Neural crest cell (in vitro differentiated cells): ENCODE measurements at regions not wholly inside any gene's neighbourhood (a gene's known extent, or its start where the extent isn't known, plus 50 kb on each side); places are given as distances from the start of the nearest gene placed in this dataset.
A peak's percentile ranks its signal among the peaks of the same experiment; 100 is the strongest.

ENCODE experiments used
- DNase-seq: peaks from one replicate; pipeline ENCODE4 v3.0.0; 2021; ENCODE audit warnings: low read depth, mixed read lengths, low spot score
- H3K27ac Mint-ChIP-seq: one replicate; pipeline ENCODE4 v1.8.0; 2021; ENCODE audit warnings: mild to moderate bottlenecking, mixed read lengths; ENCODE audit not compliant: unreplicated experiment
- H3K27me3 Mint-ChIP-seq: 2 replicates; pipeline ENCODE4 v1.8.0; 2021; ENCODE audit warnings: low read depth, mild to moderate bottlenecking, mixed read lengths
- H3K36me3 Mint-ChIP-seq: 2 replicates; pipeline ENCODE4 v1.8.0; 2021; ENCODE audit warnings: low read depth, mild to moderate bottlenecking, mixed read lengths
- H3K4me1 Mint-ChIP-seq: 2 replicates; pipeline ENCODE4 v1.8.0; 2021; ENCODE audit warnings: mixed read lengths
- H3K4me3 Mint-ChIP-seq: one replicate; pipeline ENCODE4 v1.8.0; 2021; ENCODE audit warnings: mild to moderate bottlenecking, mixed read lengths
- H3K9me3 Mint-ChIP-seq: 2 replicates; pipeline ENCODE4 v1.8.0; 2021; ENCODE audit warnings: mixed read lengths
- TF ChIP-seq, protein P1 (sequence below): fragments of 200-600 bp; sonication (generic); conservative IDR thresholded peaks from 2 replicates; pipeline ENCODE4 v1.5.0; 2021; ENCODE audit warnings: antibody characterized with exemption, mild to moderate bottlenecking

DNA sequence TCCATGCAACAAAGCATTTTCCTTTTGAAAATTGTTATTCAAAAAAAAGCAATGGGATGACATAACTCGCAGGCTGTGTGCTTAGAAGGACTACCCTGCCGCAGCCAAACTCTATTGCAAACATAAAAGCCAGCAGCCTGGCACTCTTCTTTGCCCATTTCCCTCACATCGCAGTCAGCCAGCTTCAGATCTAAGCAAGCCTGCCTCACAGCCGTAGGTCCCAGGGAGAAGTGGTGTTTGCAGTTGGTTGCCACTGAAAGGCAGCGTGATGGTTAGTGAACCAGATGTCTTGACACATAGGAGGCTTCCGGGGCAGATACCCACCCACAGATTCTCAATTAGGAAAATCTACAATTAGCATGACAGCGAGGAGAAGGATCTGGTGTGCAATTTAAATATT is 655.2 kb downstream of the RNF144A start:
- peak overlapping the region; percentile 29 for H3K4me3 Mint-ChIP-seq
- H3K27me3 Mint-ChIP-seq = no peaks in the 10 kb centered on the region
- H3K36me3 Mint-ChIP-seq = peaks cover 8% of the 10 kb centered on the region
- peak overlapping the region; percentile 94 for H3K27ac Mint-ChIP-seq
- peaks cover 52% of the 10 kb centered on the region for H3K4me1 Mint-ChIP-seq
- peaks cover 6% of the 10 kb centered on the region for H3K9me3 Mint-ChIP-seq
- DNase-seq = no peak
- TF ChIP-seq, protein P1, sequence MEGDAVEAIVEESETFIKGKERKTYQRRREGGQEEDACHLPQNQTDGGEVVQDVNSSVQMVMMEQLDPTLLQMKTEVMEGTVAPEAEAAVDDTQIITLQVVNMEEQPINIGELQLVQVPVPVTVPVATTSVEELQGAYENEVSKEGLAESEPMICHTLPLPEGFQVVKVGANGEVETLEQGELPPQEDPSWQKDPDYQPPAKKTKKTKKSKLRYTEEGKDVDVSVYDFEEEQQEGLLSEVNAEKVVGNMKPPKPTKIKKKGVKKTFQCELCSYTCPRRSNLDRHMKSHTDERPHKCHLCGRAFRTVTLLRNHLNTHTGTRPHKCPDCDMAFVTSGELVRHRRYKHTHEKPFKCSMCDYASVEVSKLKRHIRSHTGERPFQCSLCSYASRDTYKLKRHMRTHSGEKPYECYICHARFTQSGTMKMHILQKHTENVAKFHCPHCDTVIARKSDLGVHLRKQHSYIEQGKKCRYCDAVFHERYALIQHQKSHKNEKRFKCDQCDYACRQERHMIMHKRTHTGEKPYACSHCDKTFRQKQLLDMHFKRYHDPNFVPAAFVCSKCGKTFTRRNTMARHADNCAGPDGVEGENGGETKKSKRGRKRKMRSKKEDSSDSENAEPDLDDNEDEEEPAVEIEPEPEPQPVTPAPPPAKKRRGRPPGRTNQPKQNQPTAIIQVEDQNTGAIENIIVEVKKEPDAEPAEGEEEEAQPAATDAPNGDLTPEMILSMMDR = no peak

DNA sequence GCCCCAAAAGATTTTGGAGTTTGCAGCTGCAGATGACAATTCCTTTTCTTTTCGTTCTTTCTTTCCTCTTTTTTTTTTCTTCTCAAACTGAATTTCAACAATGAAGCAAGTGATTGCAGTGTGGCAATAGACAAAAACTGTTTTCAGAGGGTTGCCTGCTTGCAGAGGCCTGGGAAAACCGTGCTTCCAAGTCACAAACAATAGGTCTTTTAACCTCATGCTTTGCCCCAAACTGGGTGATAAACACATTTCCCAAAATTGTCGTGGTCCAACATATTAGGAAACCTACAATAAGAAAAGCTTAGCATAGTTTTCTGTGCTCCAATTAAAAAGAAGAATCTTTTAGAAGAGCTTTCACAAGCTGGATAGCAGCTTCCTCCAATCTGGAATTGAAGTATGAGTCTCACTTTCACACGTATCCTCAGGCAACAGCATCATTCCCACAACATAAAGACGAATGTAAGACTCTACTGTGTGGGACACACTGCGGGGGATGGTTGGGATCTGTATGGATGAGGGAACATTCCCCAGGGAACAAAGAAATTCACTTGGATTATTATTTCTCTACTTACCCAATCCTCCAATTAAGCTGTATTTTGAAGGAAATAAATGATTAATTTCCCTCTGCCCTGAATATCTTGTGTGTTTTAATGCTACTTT is 656.1 kb downstream of the RNF144A start:
- Mint-ChIP-seq H3K36me3 (peaks cover 16% of the 10 kb centered on the region), H3K4me3 (peak overlapping the region; percentile 29), H3K27me3 (no peaks in the 10 kb centered on the region), H3K9me3 (peaks cover 14% of the 10 kb centered on the region), H3K27ac (peak overlapping the region; percentile 94), H3K4me1 (peaks cover 52% of the 10 kb centered on the region)
- TF ChIP-seq, protein P1 = no peak
- no peak for DNase-seq

DNA sequence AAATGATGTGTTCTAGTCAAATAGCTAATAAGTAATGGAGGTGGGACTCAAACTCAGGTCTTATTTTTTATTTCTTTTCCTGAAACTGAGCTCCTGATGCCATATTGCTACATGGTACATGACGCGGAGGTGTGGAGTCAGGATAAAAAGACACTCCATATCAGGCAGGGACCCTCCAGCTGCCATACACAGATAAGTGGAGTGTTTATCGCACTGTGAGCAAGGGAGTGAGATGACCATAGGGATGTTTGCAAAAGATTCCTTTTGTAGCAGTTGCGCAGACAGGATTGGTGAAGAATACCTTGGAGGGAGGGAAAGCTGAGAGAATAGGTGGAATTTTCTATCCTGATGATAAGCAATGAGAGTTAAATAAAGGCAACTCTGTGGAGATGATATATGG is 657.2 kb downstream of the RNF144A start:
- DNase-seq = no peak
- H3K4me3 Mint-ChIP-seq = no peak overlapping the region
- H3K27ac Mint-ChIP-seq = peak overlapping the region; percentile 17
- H3K4me1 Mint-ChIP-seq = peaks cover 52% of the 10 kb centered on the region
- TF ChIP-seq, protein P1 = no peak
- H3K27me3 Mint-ChIP-seq = no peaks in the 10 kb centered on the region
- H3K9me3 Mint-ChIP-seq = peaks cover 16% of the 10 kb centered on the region
- peaks cover 21% of the 10 kb centered on the region for H3K36me3 Mint-ChIP-seq

- no peaks in the 10 kb centered on the region for H3K27me3 Mint-ChIP-seq
- H3K27ac Mint-ChIP-seq = no peak overlapping the region
- peaks cover 26% of the 10 kb centered on the region for H3K4me1 Mint-ChIP-seq
- H3K36me3 Mint-ChIP-seq = peaks cover 23% of the 10 kb centered on the region
- H3K4me3 Mint-ChIP-seq = no peak overlapping the region
- peaks cover 18% of the 10 kb centered on the region for H3K9me3 Mint-ChIP-seq
- TF ChIP-seq, protein P1 = no peak
- DNase-seq = no peak
Observed at GRCh38 chr2:7577769-7578168, 660.6 kb downstream of the RNF144A start.

- no peak for DNase-seq
- Mint-ChIP-seq H3K4me1 (peaks cover 6% of the 10 kb centered on the region), H3K36me3 (peaks cover 5% of the 10 kb centered on the region), H3K4me3 (no peak overlapping the region), H3K27me3 (no peaks in the 10 kb centered on the region), H3K9me3 (peaks cover 11% of the 10 kb centered on the region), H3K27ac (no peak overlapping the region)
- TF ChIP-seq, protein P1 = no peak
Observed at GRCh38 chr2:7584017-7584416, 666.8 kb downstream of the RNF144A start.
